Ascending aorta (tissue), 2 donors: ENCODE measurements at regions not wholly inside any gene's neighbourhood (a gene's known extent, or its start where the extent isn't known, plus 50 kb on each side); places are given as distances from the start of the nearest gene placed in this dataset.

ENCODE experiments used
- DNase-seq, 2 donors: peaks; one replicate each; pipeline ENCODE4 v3.0.0-alpha.2; 2019; ENCODE audit warnings: low spot score in 2 of 2
- H3K27ac ChIP-seq, 2 donors: fragments of 200-600 bp; sonication (generic); one replicate each; pipeline ENCODE4 v1.5.1; 2016 to 2017; ENCODE audit warnings: mild to moderate bottlenecking in 1 of 2
- H3K27me3 ChIP-seq: fragments of 200-600 bp; sonication (generic); one replicate; pipeline ENCODE4 v1.5.1; 2017
- H3K36me3 ChIP-seq, 2 donors: fragments of 200-600 bp; sonication (generic); one replicate each; pipeline ENCODE4 v1.5.1; 2016
- H3K4me1 ChIP-seq, 2 donors: fragments of 200-600 bp; sonication (generic); one replicate each; pipeline ENCODE4 v1.5.1; 2016 to 2017; ENCODE audit warnings: mild to moderate bottlenecking in 1 of 2
- H3K4me3 ChIP-seq, 2 donors: fragments of 200-600 bp; sonication (generic); one replicate each; pipeline ENCODE4 v1.5.1; 2016 to 2017; ENCODE audit warnings: mild to moderate bottlenecking in 1 of 2
- H3K9me3 ChIP-seq, 2 donors: fragments of 200-600 bp; sonication (generic); one replicate each; pipeline ENCODE4 v1.5.1; 2016
- intact Hi-C: fragments of 100-400 bp; cut with DNase I; formaldehyde crosslinking; loops from one replicate; pipeline ENCODE4 v1.15.1; 2023
- TF ChIP-seq, protein P1 (sequence below), 3 experiments: fragments of 200-600 bp in 2 of 3; fragments of 450-650 bp in 1 of 3; sonication (generic) in 2 of 3; IDR thresholded peaks; one replicate each; pipeline ENCODE4 v1.5.1; 2016 to 2019; ENCODE audit warnings: antibody characterized with exemption in 3 of 3, mild to moderate bottlenecking in 1 of 3, moderate library complexity in 1 of 3

- Histone ChIP-seq H3K9me3 (no peaks in the 10 kb centered on the region), H3K36me3 (no peaks in the 10 kb centered on the region), H3K27ac (no peak overlapping the region), H3K27me3 (no peaks in the 10 kb centered on the region), H3K4me1 (no peaks in the 10 kb centered on the region), H3K4me3 (no peak overlapping the region)
- DNase-seq: no peak
- intact Hi-C loops: no loop called here
- TF ChIP-seq, protein P1, sequence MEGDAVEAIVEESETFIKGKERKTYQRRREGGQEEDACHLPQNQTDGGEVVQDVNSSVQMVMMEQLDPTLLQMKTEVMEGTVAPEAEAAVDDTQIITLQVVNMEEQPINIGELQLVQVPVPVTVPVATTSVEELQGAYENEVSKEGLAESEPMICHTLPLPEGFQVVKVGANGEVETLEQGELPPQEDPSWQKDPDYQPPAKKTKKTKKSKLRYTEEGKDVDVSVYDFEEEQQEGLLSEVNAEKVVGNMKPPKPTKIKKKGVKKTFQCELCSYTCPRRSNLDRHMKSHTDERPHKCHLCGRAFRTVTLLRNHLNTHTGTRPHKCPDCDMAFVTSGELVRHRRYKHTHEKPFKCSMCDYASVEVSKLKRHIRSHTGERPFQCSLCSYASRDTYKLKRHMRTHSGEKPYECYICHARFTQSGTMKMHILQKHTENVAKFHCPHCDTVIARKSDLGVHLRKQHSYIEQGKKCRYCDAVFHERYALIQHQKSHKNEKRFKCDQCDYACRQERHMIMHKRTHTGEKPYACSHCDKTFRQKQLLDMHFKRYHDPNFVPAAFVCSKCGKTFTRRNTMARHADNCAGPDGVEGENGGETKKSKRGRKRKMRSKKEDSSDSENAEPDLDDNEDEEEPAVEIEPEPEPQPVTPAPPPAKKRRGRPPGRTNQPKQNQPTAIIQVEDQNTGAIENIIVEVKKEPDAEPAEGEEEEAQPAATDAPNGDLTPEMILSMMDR (IDR thresholded peaks at IDR 0.05): no peak
Observed at GRCh38 chr2:53096351-53096750, 671.3 kb upstream of the CHAC2 start.

GRCh38 chr2:53095664-53096063 lies 671.9 kb upstream of the CHAC2 start:
- no peak overlapping the region for H3K4me3 ChIP-seq
- H3K27ac ChIP-seq: no peak overlapping the region
- H3K4me1 ChIP-seq: no peaks in the 10 kb centered on the region
- H3K36me3 ChIP-seq: no peaks in the 10 kb centered on the region
- H3K9me3 ChIP-seq: no peaks in the 10 kb centered on the region
- no peaks in the 10 kb centered on the region for H3K27me3 ChIP-seq
- intact Hi-C loops: no loop called here
- DNase-seq: no peak
- TF ChIP-seq, protein P1 (IDR thresholded peaks at IDR 0.05): no peak

GRCh38 chr2:53095227-53095626 lies 672.4 kb upstream of the CHAC2 start:
- TF ChIP-seq, protein P1 (IDR thresholded peaks at IDR 0.05): no peak
- Histone ChIP-seq H3K9me3 (no peaks in the 10 kb centered on the region), H3K36me3 (no peaks in the 10 kb centered on the region), H3K27ac (no peak overlapping the region), H3K4me3 (no peak overlapping the region), H3K27me3 (no peaks in the 10 kb centered on the region), H3K4me1 (no peaks in the 10 kb centered on the region)
- intact Hi-C loops: no loop called here
- no peak for DNase-seq

DNA sequence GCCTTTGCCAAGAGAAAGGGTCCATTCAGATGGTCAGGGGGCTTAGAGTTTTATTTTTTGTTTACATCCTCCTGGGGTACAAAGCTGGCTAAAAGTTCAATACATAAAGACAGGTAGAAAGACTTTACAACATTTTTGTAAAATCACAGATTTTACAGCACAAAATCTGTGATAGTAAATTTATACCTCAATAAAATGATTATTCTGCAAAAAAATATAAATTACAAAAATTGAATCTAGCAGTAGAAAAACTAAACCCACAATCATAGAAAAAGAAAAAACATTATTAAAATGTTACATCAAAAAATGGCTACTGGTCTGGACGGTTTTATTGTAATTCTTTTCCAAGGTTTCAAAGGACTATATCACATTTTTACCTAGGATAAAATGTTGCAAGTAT lies 674.2 kb upstream of the CHAC2 start:
- Histone ChIP-seq H3K4me1 (no peaks in the 10 kb centered on the region), H3K9me3 (no peaks in the 10 kb centered on the region), H3K27me3 (no peaks in the 10 kb centered on the region), H3K27ac (no peak overlapping the region), H3K36me3 (no peaks in the 10 kb centered on the region), H3K4me3 (no peak overlapping the region)
- TF ChIP-seq, protein P1 (IDR thresholded peaks at IDR 0.05): no peak
- intact Hi-C loops: no loop called here
- no peak for DNase-seq

DNA sequence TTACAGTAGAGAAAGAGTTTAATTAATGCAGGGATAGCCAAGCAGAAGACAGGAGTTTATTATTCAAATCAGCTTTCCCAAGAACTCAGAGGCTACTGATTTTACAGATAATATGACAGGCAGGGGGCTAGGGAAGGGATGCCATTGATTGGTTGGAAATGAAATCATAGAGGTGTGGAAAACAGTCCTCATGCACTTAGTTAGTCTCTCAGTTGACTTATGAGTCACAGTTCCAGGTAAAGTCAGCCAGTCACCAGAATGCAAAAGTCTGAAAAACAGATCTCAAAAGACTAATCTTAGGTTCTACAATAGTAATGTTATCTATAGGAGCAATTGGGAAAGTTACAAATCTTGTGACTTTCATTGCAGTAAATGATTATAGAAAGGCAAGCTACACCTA lies 676.4 kb upstream of the CHAC2 start:
- intact Hi-C loops: no loop called here
- H3K27ac ChIP-seq: no peak overlapping the region
- no peaks in the 10 kb centered on the region for H3K4me1 ChIP-seq
- H3K27me3 ChIP-seq: no peaks in the 10 kb centered on the region
- DNase-seq: no peak
- H3K36me3 ChIP-seq: no peaks in the 10 kb centered on the region
- TF ChIP-seq, protein P1 (IDR thresholded peaks at IDR 0.05): no peak
- H3K4me3 ChIP-seq: no peak overlapping the region
- no peaks in the 10 kb centered on the region for H3K9me3 ChIP-seq

DNA sequence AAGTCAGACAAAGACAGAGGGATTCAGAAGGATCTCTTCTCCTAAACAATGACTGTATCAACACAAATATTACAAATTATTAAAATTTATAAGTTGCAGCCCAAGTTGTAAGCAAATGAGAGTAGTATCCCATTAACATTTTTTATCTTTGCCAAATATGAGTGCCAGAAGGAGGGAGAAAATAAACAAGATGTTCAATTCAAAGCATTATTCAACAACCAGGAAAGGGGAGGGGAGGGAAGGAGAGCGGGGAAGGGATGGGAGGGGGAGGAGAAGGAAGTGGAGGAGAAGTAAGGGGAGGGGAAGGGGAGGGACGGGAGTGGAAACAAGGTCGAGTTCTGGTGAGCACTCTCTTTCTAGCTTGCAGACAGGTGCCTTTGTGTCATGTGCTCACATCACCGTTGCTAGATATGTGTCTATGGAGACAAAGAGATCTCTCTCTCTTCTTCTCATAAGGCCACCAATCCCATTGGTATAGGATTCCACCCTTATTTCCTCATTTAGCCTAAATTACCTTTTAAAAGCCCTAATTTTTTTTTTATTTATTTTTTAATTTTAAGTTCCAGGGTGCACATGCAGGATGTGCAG lies 679.6 kb upstream of the CHAC2 start:
- Histone ChIP-seq H3K27ac (no peak overlapping the region), H3K4me3 (no peak overlapping the region), H3K36me3 (no peaks in the 10 kb centered on the region), H3K9me3 (no peaks in the 10 kb centered on the region), H3K4me1 (no peaks in the 10 kb centered on the region), H3K27me3 (no peaks in the 10 kb centered on the region)
- TF ChIP-seq, protein P1 (IDR thresholded peaks at IDR 0.05): no peak
- intact Hi-C loops: no loop called here
- no peak for DNase-seq
